ENCODE measurements at regions not wholly inside any gene's neighbourhood (a gene's known extent, or its start where the extent isn't known, plus 50 kb on each side); places are given as distances from the start of the nearest gene placed in this dataset.
A peak's percentile ranks its signal among the peaks of the same experiment; 100 is the strongest.

DNA sequence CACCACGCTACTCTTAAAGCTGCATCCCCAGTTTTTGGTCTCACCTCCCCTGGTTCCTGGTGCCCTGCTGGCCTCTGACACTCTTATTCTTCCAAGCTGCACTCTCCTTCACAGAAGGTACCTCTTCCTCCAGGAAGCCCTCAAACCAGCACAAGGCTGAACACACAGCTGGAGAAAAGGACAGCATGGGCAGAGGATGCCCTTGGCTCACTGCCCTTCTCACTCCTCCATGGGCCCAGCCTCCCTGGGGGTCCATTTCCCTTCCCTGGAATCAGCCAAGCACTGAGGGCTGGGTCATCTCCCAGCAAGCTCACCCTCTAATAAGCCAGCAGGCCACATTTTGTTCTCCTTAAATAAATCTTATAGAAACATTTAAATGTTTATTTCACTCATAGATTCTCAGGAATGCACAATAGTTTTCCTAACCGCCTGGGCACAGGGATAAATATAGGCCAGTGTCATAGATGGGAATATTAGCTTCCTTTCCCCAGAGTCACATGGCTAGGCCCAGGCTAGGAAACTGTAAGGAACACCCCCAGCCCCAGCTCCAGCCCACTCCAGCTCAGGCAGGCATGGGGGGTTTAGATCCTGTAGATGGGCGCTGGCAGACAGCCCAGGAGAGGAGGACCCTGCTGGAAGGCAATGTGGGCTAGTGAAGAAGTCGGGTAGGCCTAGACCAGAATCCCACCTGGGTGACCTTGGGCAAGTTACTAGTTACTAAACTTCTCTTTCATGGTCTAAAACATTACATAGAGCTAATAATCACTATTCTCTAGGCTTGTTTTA is 51.5 kb downstream of the IRAG1 start:
- no peak for DNase-seq

GRCh38 chr11:10641177-10641911 is 52.2 kb downstream of the IRAG1 start:
- DNase-seq = no peak

GRCh38 chr11:10640308-10640707 is 53.2 kb downstream of the IRAG1 start:
- no peak for DNase-seq

- peak; percentile 7 for DNase-seq
Observed at GRCh38 chr11:10639350-10639749, 54.2 kb downstream of the IRAG1 start.

DNA sequence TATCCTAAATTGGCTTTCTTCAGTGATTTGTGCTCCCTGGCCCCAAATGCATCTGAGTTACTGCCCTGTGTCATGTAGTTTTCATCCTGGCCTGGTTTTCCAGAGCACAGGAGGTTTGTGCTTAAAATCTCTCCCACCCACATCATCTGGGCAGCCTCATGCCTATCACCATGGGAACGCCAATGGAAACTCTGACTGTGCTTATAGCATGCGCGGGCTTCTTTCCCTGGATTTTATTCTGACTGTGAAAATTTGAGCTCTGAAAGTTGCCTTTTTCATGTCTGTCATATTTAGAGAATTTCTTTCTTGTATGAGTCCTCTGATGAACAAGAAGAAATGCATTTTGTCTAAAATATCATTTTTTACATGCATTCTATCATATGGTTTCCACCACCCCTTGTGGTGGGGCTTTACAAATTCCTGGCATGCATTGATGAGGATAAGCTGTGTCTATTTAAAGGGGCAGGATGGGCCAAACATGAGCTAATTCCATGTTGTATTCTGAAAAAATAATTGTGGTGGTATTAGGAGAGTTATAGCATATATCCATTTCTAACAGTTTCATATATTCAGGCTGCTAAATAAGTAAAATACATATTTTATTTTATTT is 55.1 kb downstream of the IRAG1 start:
- DNase-seq = peak; percentile 84

DNA sequence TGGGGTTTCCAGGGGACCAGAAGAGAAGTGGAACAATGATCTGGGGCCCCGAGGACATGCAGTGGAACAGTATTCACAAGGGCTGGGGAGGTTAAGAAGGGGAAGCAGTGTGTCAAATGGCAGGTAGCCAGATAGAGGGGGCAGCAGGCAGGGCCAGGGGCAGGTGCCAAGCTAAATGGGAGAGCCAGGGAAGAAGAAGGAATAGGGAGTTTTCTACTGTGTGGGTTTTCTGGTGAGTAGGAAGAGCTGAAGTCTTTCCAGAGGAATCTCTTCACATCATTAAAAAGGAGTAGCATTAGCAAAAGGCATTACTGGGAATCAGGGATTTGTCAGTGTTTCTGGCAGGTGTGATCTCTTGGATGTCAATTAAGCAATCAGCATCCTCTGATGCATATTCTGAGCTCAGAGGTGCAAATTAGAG is 55.8 kb downstream of the IRAG1 start:
- DNase-seq = peak; percentile 54

DNA sequence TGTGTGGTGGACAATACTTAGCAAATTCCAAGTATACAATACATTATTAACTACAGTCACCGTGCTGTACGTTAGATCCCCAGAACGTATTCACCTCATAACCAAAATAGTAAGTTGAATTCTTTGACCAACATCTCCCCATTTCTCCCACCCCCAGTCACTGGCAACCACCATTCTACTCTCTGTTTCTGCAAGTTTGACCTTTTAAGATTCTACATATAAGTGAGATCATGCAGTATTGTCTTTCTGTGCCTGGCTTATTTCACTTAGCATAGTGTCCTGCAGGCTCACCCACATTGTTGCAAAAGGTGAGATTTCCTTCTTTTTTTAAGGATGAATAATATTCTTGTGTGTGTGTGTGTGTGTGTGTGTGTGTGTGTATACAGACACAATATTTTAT is 59.1 kb downstream of the IRAG1 start:
- no peak for DNase-seq

DNA sequence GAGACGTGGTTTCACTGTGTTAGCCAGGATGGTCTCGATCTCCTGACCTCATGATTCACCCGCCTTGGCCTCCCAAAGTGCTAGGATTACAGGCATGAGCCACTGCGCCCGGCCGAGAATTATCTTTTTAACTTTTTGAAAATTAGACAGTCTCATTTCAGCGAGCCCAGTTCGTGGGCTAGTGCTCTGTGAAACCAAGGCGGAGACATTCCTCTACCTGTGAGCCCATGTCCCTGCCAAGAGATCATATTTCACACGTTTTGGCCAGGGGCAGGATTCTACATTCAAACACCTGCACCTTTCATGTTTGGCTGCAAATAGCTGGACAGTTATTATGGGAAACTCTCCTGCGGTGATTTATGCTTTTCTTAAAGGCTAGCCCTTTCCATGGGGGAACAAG is 60.3 kb downstream of the IRAG1 start:
- DNase-seq = no peak

GRCh38 chr11:10632483-10632882 is 61.1 kb downstream of the IRAG1 start:
- DNase-seq = no peak

DNA sequence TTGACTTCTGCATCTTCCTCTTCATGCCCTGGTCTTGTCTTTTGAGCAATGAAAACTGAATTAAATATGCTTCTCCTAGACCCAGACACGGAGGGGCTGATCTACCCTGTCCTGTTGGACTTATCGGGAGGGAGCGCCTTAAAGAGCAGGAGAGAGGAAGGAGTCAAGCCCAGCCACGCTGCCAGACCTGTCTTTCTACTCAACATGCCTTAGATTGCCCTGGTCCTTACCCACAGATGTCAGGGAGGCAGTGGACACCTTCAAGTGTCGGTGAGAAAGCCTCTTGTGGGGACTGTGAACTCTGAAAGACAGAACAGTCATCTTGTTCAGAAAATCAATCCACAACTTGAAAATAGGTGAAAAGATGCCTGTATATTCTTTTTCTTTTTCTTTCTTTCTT is 61.8 kb downstream of the IRAG1 start:
- no peak for DNase-seq

- DNase-seq = no peak
Observed at GRCh38 chr11:10629411-10630002, 61.0 kb upstream of the LYVE1 start.

GRCh38 chr11:10628508-10629236 is 60.2 kb upstream of the LYVE1 start:
- no peak for DNase-seq

- no peak for DNase-seq
Observed at GRCh38 chr11:10627816-10628215, 59.4 kb upstream of the LYVE1 start.

DNA sequence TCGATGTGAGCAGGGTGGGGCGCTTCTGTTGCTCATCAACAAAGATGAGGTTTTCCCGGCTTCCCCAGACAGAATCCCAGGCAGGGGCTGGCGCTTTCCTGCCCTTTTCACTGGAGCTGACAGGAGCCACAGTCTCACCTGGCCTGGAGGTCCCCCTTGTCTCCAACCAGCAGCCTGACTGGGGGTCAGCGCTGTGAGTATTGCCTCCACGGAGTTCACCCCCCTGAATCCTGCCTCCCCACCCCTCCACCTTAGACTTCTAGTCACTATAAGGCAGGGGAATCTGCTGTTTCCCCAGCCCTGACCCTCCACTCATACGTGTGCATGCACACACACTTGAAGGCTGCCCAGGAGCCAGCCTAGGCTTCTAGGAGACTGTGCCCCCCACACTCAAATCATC is 58.8 kb upstream of the LYVE1 start:
- no peak for DNase-seq

DNA sequence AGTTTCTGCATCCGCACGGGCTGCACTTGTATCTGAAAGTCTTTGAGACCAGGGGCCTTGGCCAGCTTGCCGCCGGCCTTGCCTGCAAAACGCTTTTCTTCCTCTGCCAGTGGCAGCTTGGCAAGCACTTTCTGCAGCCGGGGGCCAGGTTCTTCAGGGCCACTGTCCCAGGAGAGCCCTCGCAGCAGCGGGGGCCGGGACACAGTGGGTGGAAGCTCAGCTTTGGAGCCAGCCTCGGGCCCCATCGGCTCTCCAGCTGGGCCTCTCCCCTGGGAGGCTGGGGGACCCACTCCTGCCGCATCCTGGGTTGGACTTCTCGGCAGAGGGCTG is 57.5 kb upstream of the LYVE1 start:
- no peak for DNase-seq

- DNase-seq = no peak
Observed at GRCh38 chr11:10625281-10625981, 57.0 kb upstream of the LYVE1 start.

DNA sequence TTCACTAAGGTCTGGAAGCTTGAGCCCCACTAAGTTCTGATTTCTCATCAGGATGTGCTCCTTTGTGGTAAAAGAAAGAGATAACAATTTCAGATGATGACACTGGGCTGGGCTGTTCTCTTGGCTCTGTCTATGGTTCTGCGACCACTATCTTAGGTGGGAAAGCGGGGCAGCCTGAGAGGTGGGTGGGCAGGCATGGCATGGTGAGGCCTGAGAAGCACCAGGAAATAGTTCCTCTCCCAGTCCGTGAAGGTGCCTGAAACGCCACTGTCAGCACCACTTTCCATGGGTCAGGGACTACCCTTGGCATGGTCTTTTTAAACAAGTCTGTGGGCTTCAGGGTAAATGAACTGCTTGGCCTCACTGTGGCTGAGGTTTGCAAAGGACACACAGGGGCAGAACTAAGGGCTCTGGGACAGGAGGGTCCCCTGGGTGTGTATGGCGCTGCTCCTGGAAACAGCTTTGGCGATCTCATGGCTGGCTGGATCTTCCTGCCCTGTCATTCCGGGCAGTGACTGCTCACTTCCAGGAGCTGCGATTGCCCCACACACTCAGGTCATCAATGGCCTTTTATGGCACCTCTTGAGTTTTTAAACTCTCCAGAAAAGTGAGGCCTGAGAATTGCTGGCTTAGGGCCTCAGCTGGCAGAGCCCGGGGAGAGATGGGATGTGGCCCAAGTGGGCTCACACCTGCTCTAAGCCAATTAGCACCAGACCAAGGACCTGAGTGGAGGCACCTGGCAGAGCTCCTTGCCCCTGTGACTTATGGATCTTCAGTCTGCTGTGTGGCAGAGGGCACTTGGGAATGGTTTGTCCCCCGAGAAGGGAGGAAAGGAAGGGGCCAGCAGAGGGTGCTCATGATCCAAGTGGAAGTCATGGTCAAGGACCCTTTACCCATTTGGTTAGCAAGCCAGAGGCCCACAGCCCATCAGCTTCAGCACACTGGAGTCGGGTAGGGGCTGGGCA is 55.6 kb upstream of the LYVE1 start:
- no peak for DNase-seq

- no peak for DNase-seq
Observed at GRCh38 chr11:10622957-10623791, 54.7 kb upstream of the LYVE1 start.

DNA sequence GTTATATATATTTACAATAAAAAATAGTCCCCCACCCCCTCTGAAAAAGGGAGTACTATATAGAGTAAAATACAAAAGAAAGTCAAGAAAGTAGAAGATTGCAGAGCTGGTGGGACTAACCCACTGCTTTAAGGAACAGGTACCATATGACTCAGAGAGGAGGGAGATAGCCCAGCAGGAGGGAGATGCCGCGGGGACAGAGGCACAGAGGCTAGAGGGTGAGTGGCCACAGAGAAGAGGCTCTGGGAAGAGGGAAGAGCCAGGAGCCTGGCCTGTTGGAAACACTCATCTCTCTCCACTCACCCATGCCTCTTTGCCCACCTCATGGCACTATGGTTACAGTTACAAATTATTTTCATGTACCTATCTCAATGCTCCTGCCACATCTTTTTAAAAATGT is 53.6 kb upstream of the LYVE1 start:
- no peak for DNase-seq

DNA sequence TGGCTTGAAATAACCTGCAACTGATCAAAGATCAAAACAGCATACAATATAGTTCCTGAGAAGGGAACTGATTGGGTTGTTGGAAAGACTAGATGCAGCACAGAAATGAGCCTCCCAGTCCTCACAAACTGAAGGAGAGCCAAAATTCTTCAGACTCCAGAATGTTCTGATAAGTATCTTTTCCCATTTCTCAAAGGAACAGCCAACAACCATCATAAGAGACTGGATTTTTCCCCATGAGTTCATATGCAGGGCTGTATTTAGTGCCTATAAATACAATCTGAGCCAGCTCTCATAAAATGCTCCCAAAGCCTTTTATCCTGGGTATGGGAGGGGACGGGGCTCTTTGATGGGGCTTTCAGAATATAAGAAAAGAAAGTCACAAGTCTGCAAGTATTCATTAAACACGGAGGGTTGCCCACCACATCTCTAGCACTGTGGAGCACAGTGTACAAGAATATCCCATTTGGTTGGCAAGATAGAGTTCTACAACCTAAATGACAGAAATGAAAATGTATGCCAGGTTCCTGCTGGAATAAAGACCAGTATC is 50.7 kb upstream of the LYVE1 start:
- DNase-seq = no peak

All from left hindlimb (tissue), 1 donor.